Gastrocnemius medialis (tissue), 4 donors: ENCODE measurements at regions not wholly inside any gene's neighbourhood (a gene's known extent, or its start where the extent isn't known, plus 50 kb on each side); places are given as distances from the start of the nearest gene placed in this dataset.

ENCODE experiments used
- ATAC-seq, 2 donors: fragments of 150-250 bp; one replicate each; pipeline ENCODE4 v1.9.1; 2016
- DNase-seq, 2 donors: peaks; one replicate each; pipeline ENCODE4 v3.0.0-alpha.2; 2019
- H3K27ac ChIP-seq, 4 donors: fragments of 200-600 bp; sonication (generic); 1 replicate in 1 of 4; 2 replicates in 3 of 4; pipeline ENCODE4 v1.5.1; 2016 to 2018; ENCODE audit warnings: mild to moderate bottlenecking in 2 of 4, moderate library complexity in 1 of 4
- H3K27me3 ChIP-seq, 3 donors: fragments of 200-600 bp; sonication (generic) in 2 of 3; 1 replicate in 1 of 3; 2 replicates in 2 of 3; pipeline versions ENCODE4 v1.5.1 to v1.6.0; 2016 to 2019; ENCODE audit warnings: mild to moderate bottlenecking in 1 of 3, moderate library complexity in 1 of 3
- H3K36me3 ChIP-seq, 2 donors: fragments of 200-600 bp; sonication (generic) in 1 of 2; one replicate each; pipeline ENCODE4 v1.5.1; 2017 to 2018
- H3K4me1 ChIP-seq, 2 donors: fragments of 200-600 bp; sonication (generic) in 1 of 2; one replicate each; pipeline ENCODE4 v1.5.1; 2016 to 2017; ENCODE audit warnings: mild to moderate bottlenecking in 2 of 2
- H3K4me3 ChIP-seq, 4 donors: fragments of 200-600 bp; sonication (generic) in 3 of 4; 1 replicate in 1 of 4; 2 replicates in 3 of 4; pipeline ENCODE4 v1.5.1; 2016 to 2019; ENCODE audit warnings: mild to moderate bottlenecking in 2 of 4
- H3K9me3 ChIP-seq, 3 donors: fragments of 200-600 bp; sonication (generic) in 2 of 3; 1 replicate in 1 of 3; 2 replicates in 2 of 3; pipeline ENCODE4 v1.5.1; 2016 to 2019
- CTCF ChIP-seq, 5 experiments: fragments of 450-650 bp in 3 of 5; fragments of 200-600 bp in 2 of 5; sonication (generic) in 2 of 5; IDR thresholded peaks in 4 of 5; conservative IDR thresholded peaks in 1 of 5; 1 replicate in 4 of 5; 2 replicates in 1 of 5; pipeline ENCODE4 v1.5.1; 2016 to 2019; ENCODE audit warnings: antibody characterized with exemption in 5 of 5, mild to moderate bottlenecking in 3 of 5, moderate library complexity in 3 of 5
- POLR2A ChIP-seq, 2 donors: fragments of 450-650 bp; IDR thresholded peaks; one replicate each; pipeline ENCODE4 v1.6.1; 2017; ENCODE audit warnings: antibody characterized with exemption in 2 of 2, mild to moderate bottlenecking in 2 of 2, moderate library complexity in 2 of 2
- in situ Hi-C, 4 donors: fragments of 200-750 bp; cut with MboI; loops; one replicate each; pipeline versions ENCODE4 v1.15.0 to v1.8.0; 2017; ENCODE audit warnings: low sequenced_read_pairs in 4 of 4
- intact Hi-C: fragments of 100-400 bp; cut with DNase I; formaldehyde crosslinking; loops from one replicate; pipeline ENCODE4 v1.15.1; 2023; ENCODE audit warnings: low total_unique reads

DNA sequence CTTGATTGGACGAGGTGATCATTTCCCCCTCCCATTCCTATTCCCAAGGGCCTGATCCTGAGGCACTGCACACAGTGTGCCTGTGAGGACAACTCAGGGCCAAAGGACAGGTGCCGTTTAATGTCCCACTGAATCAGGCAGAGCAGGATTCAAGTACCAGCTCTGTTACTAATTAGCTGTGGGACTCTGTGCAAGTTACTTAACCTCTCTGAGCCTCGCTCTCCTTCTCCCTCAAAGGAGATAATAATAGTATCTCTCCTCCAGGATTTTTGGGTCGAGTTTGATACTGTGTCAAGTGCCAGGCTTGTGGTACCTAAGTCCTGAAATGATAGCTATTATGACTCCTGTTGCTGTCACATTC lies 86.8 kb upstream of the NKD1 start:
- DNase-seq (no peak), ATAC-seq (no peak)
- Histone ChIP-seq H3K9me3 (no peaks in the 10 kb centered on the region), H3K4me3 (no peak overlapping the region), H3K27me3 (peaks cover 5 to 8% (median 6%) of the 10 kb centered on the region in 3 donors), H3K4me1 (no peaks in the 10 kb centered on the region), H3K36me3 (no peaks in the 10 kb centered on the region), H3K27ac (no peak overlapping the region)
- in situ Hi-C loops = no loop called here
- intact Hi-C loops = no loop called here
- TF ChIP-seq POLR2A (IDR thresholded peaks at IDR 0.05) (no peak), CTCF (IDR thresholded peaks at IDR 0.05 in 4 of 5, conservative IDR thresholded peaks at IDR 0.05 in 1 of 5) (no peak)

DNA sequence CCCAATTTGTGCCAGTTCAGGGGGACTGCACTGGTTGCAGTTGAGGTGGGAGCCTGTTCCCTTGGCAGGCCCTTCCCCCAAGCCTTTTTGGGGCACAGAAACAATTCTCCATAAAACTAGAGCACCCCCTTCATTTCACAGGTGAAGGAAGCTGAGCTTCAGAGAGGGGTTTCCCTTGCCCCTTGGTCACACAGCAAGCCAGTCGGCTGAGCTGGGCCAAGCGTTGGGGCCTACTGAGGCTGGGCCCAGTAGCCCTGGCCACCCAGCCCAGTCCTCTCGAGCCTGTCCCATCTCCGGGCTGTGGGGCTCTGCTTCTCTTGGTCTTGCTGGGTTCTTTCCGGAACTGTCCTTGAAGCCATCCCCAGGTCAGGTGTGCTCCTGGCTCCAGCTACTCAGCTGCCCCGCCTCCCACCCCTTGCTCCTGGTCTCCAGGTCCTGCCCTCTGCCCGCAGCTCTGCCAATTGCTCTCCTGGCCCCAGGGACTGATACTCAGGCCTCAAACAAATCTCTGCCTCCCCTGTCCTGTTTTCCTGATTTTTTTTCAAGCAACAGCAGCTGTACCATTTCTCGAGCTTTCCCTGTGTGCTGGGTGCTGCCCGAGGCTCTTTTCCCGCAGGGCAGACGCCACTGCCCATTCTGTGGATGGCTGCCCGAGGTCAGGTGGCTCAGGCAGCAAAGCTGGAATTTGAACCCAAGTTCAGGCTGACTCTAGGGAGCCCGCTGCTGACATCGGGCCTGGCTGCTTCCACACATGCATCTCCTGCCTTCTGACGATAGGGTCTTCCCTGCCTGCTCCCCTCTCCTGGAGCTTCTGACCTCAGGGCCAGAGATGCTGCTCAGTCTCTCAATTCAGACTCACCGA lies 87.4 kb upstream of the NKD1 start:
- no peak for DNase-seq
- Histone ChIP-seq H3K4me3 (no peak overlapping the region), H3K27me3 (peaks cover 0 to 8% (median 6%) of the 10 kb centered on the region in 3 donors), H3K27ac (no peak overlapping the region), H3K9me3 (no peaks in the 10 kb centered on the region), H3K4me1 (no peaks in the 10 kb centered on the region), H3K36me3 (no peaks in the 10 kb centered on the region)
- in situ Hi-C loops (no loop called here), intact Hi-C loops (no loop called here)
- no peak for ATAC-seq
- TF ChIP-seq POLR2A (IDR thresholded peaks at IDR 0.05) = no peak
- no peak for TF ChIP-seq CTCF (IDR thresholded peaks at IDR 0.05 in 4 of 5, conservative IDR thresholded peaks at IDR 0.05 in 1 of 5)

DNA sequence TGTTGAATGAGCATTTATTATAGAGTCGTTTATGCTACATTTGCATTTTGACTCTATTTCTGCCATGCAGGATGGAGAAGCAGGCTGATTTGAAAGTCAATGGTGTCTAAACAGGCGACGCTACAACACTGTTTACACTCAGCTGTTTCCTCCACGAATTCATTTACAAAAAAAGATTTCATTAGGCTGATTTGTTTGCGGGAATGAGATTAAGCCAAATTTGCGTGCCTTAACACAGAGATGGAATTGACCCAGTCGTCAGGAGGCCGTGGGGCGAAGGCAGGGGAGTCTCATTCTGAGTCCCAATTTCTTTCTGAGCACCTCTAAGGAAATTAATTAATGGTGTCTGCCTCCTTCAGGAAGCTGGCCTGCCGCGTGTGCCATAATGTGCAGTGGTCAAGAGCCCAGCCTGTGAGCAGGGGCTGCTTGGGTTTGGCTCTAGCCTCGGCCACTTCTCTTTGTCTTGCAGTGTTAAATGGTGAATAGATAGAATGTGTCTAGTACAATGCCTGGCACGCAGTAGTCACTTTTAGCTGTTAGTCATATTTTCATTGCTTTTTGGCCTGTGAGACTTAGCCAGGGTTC lies 88.6 kb upstream of the NKD1 start:
- ATAC-seq (no peak), DNase-seq (no peak)
- no peak overlapping the region for H3K4me3 ChIP-seq
- H3K27ac ChIP-seq = no peak overlapping the region
- intact Hi-C loops (no loop called here), in situ Hi-C loops (no loop called here)
- H3K4me1 ChIP-seq = no peaks in the 10 kb centered on the region
- H3K27me3 ChIP-seq = peaks cover 0 to 8% (median 3%) of the 10 kb centered on the region in 3 donors
- TF ChIP-seq POLR2A (IDR thresholded peaks at IDR 0.05) = no peak
- no peak for TF ChIP-seq CTCF (IDR thresholded peaks at IDR 0.05 in 4 of 5, conservative IDR thresholded peaks at IDR 0.05 in 1 of 5)
- no peaks in the 10 kb centered on the region for H3K36me3 ChIP-seq
- H3K9me3 ChIP-seq = no peaks in the 10 kb centered on the region

DNA sequence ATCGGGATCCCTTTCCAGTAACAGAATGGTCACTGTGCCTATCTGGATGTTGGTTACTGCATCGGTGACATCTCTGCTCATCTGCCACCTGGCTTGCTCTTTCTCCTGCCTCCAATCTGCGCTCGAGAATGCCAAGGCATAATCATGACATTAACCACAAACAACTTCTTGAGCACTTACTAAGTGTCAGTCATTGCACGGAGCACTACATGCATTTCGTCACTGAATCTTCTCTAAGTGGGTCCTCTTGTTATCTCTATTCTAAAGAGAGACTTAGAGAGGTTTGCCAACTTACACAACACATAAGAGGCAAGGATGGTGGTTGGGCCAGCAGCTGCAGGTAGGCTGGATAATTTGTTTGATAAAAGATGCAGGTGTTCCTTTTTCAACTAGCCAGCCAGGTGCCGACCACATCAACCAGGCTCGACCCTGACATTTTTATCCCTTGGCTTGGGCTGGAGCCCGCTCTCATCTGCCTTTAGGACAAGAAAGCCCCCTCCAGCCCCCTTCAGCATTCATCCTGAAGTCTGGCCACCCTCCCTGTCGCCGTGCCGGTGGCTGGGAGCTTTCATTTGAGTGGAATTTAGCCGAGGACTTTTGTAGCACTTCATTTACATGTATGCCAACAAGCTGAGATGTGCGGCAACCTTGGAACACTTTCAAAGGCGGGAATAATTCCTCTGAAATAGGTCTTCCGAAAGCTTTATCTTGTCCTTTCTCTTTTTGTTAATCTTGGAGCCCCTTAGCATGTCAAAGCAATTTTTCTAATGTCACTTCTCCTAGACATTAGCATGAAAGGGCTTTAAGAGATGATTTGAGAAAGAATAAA lies 89.3 kb upstream of the NKD1 start:
- Histone ChIP-seq H3K9me3 (no peaks in the 10 kb centered on the region), H3K4me3 (no peak overlapping the region), H3K27ac (no peak overlapping the region), H3K36me3 (no peaks in the 10 kb centered on the region), H3K4me1 (no peaks in the 10 kb centered on the region), H3K27me3 (peaks cover 0 to 8% (median 3%) of the 10 kb centered on the region in 3 donors)
- intact Hi-C loops = no loop called here
- no peak for TF ChIP-seq CTCF (IDR thresholded peaks at IDR 0.05 in 4 of 5, conservative IDR thresholded peaks at IDR 0.05 in 1 of 5)
- no peak for TF ChIP-seq POLR2A (IDR thresholded peaks at IDR 0.05)
- ATAC-seq (no peak), DNase-seq (no peak)
- in situ Hi-C loops = no loop called here
